ENCODE measurements at regions not wholly inside any gene's neighbourhood (a gene's known extent, or its start where the extent isn't known, plus 50 kb on each side); places are given as distances from the start of the nearest gene placed in this dataset.

DNA sequence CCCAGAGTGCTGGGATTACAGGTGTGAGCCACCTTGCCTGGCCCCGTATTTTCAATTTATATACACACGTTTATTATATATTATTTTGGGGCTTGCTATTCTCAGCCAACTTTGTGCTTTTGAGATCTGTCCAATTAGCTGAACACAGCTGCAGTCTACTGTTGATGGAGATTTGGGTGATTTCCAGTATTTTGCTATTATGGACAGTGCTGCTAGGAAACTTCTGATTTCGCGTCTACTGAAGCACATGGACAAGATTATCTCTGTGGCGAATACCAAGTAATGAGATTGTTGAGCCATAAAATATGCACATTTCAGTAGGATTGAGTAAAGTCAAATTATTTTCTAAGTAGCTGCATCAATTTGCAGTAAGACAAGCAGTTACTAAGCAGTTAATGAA is 1731.2 kb upstream of the CDH6 start:
- TF ChIP-seq POLR2AphosphoS5 (IDR thresholded peaks at IDR 0.05; ENCODE audit: low read depth), result no peak
- TF ChIP-seq CTCF (IDR thresholded peaks at IDR 0.05; ENCODE audit: insufficient read depth, low read length), result no peak
- TF ChIP-seq REST (IDR thresholded peaks at IDR 0.05; ENCODE audit: insufficient replicate concordance, low read depth), result no peak

Measured in HL-60 (cell line).